ENCODE measurements at regions not wholly inside any gene's neighbourhood (a gene's known extent, or its start where the extent isn't known, plus 50 kb on each side); places are given as distances from the start of the nearest gene placed in this dataset.

GRCh38 chr11:92008249-92008648 is 216.4 kb upstream of the FAT3 start:
- Histone ChIP-seq H3K4me1 (ENCODE audit: control insufficient read depth in 2 of 2, insufficient read depth in 1 of 2, low read depth in 1 of 2, low read length in 2 of 2) (no peaks in the 10 kb centered on the region), H2BK120ac (ENCODE audit: low read depth, low read length) (no peak overlapping the region), H3K27ac (replicated peaks; ENCODE audit: low read length) (no peak overlapping the region), H2AK5ac (ENCODE audit: low read depth, low read length) (no peak overlapping the region), H3K4ac (ENCODE audit: low read length) (no peak overlapping the region), H2AFZ (ENCODE audit: low read length) (no peak overlapping the region), H4K8ac (ENCODE audit: low read depth, low read length) (no peak overlapping the region), H3K79me1 (ENCODE audit: low read depth, low read length) (no peaks in the 10 kb centered on the region), H3K9ac (ENCODE audit: low read depth, low read length, poor library complexity) (no peak overlapping the region), H3K23ac (ENCODE audit: low read depth, low read length, poor library complexity) (no peak overlapping the region), H3K4me3 (ENCODE audit: low read length in 2 of 2) (no peak overlapping the region), H3K14ac (ENCODE audit: low read length) (no peak overlapping the region), H2BK15ac (ENCODE audit: low read length) (no peak overlapping the region), H3K27me3 (ENCODE audit: control insufficient read depth in 3 of 3, insufficient read depth in 3 of 3, low read depth in 1 of 3, low read length in 3 of 3) (no peaks in the 10 kb centered on the region), H2BK12ac (ENCODE audit: low read length) (no peak overlapping the region), H3K9me3 (replicated peaks in 1 of 2; ENCODE audit: control insufficient read depth in 2 of 2, insufficient read depth in 1 of 2, low read depth in 1 of 2, low read length in 2 of 2) (no peaks in the 10 kb centered on the region), H3K4me2 (ENCODE audit: insufficient read depth, low read length, poor library complexity, severe bottlenecking) (no peak overlapping the region), H3K36me3 (replicated peaks in 1 of 2; ENCODE audit: control insufficient read depth in 2 of 2, insufficient read depth in 2 of 2, low read length in 2 of 2) (no peaks in the 10 kb centered on the region), H3K18ac (ENCODE audit: low read length) (no peak overlapping the region), H2BK5ac (ENCODE audit: low read length) (no peak overlapping the region), H4K91ac (ENCODE audit: low read depth, low read length, poor library complexity) (no peak overlapping the region)
- no peak for DNase-seq (ENCODE audit: low spot score)
- WGBS, 2 donors (ENCODE audit: extremely low coverage in 2 of 2, insufficient read length in 2 of 2, insufficient replicate concordance in 1 of 2): no CpG with 5 or more reads among the region's 1 CpG

- no peak overlapping the region for H4K8ac ChIP-seq (ENCODE audit: low read depth, low read length)
- no peak overlapping the region for H2BK12ac ChIP-seq (ENCODE audit: low read length)
- H3K79me1 ChIP-seq (ENCODE audit: low read depth, low read length): no peaks in the 10 kb centered on the region
- H2BK5ac ChIP-seq (ENCODE audit: low read length): no peak overlapping the region
- no peak overlapping the region for H2BK120ac ChIP-seq (ENCODE audit: low read depth, low read length)
- H3K4me3 ChIP-seq (ENCODE audit: low read length in 2 of 2): no peak overlapping the region
- no peak overlapping the region for H3K4ac ChIP-seq (ENCODE audit: low read length)
- H3K4me2 ChIP-seq (ENCODE audit: insufficient read depth, low read length, poor library complexity, severe bottlenecking): no peak overlapping the region
- H3K9me3 ChIP-seq (replicated peaks in 1 of 2; ENCODE audit: control insufficient read depth in 2 of 2, insufficient read depth in 1 of 2, low read depth in 1 of 2, low read length in 2 of 2): no peaks in the 10 kb centered on the region
- no peak overlapping the region for H3K27ac ChIP-seq (replicated peaks; ENCODE audit: low read length)
- H3K14ac ChIP-seq (ENCODE audit: low read length): no peak overlapping the region
- H4K91ac ChIP-seq (ENCODE audit: low read depth, low read length, poor library complexity): no peak overlapping the region
- no peak overlapping the region for H3K18ac ChIP-seq (ENCODE audit: low read length)
- H2AK5ac ChIP-seq (ENCODE audit: low read depth, low read length): no peak overlapping the region
- no peak for DNase-seq (ENCODE audit: low spot score)
- H3K4me1 ChIP-seq (ENCODE audit: control insufficient read depth in 2 of 2, insufficient read depth in 1 of 2, low read depth in 1 of 2, low read length in 2 of 2): no peaks in the 10 kb centered on the region
- no peaks in the 10 kb centered on the region for H3K36me3 ChIP-seq (replicated peaks in 1 of 2; ENCODE audit: control insufficient read depth in 2 of 2, insufficient read depth in 2 of 2, low read length in 2 of 2)
- H3K23ac ChIP-seq (ENCODE audit: low read depth, low read length, poor library complexity): no peak overlapping the region
- H2BK15ac ChIP-seq (ENCODE audit: low read length): no peak overlapping the region
- no peak overlapping the region for H3K9ac ChIP-seq (ENCODE audit: low read depth, low read length, poor library complexity)
- H3K27me3 ChIP-seq (ENCODE audit: control insufficient read depth in 3 of 3, insufficient read depth in 3 of 3, low read depth in 1 of 3, low read length in 3 of 3): no peaks in the 10 kb centered on the region
- H2AFZ ChIP-seq (ENCODE audit: low read length): no peak overlapping the region
Observed at GRCh38 chr11:92002568-92002967, 222.1 kb upstream of the FAT3 start.

GRCh38 chr11:91998481-91998880 is 226.1 kb upstream of the FAT3 start:
- Histone ChIP-seq H4K8ac (ENCODE audit: low read depth, low read length) (no peak overlapping the region), H3K9me3 (replicated peaks in 1 of 2; ENCODE audit: control insufficient read depth in 2 of 2, insufficient read depth in 1 of 2, low read depth in 1 of 2, low read length in 2 of 2) (no peaks in the 10 kb centered on the region), H3K18ac (ENCODE audit: low read length) (no peak overlapping the region), H3K9ac (ENCODE audit: low read depth, low read length, poor library complexity) (no peak overlapping the region), H2BK5ac (ENCODE audit: low read length) (no peak overlapping the region), H3K27me3 (ENCODE audit: control insufficient read depth in 3 of 3, insufficient read depth in 3 of 3, low read depth in 1 of 3, low read length in 3 of 3) (no peaks in the 10 kb centered on the region), H3K36me3 (replicated peaks in 1 of 2; ENCODE audit: control insufficient read depth in 2 of 2, insufficient read depth in 2 of 2, low read length in 2 of 2) (no peaks in the 10 kb centered on the region), H3K4me3 (ENCODE audit: low read length in 2 of 2) (no peak overlapping the region), H3K4ac (ENCODE audit: low read length) (no peak overlapping the region), H3K4me1 (ENCODE audit: control insufficient read depth in 2 of 2, insufficient read depth in 1 of 2, low read depth in 1 of 2, low read length in 2 of 2) (no peaks in the 10 kb centered on the region), H2AFZ (ENCODE audit: low read length) (no peak overlapping the region), H3K79me1 (ENCODE audit: low read depth, low read length) (no peaks in the 10 kb centered on the region), H2BK120ac (ENCODE audit: low read depth, low read length) (no peak overlapping the region), H2BK12ac (ENCODE audit: low read length) (no peak overlapping the region), H3K27ac (replicated peaks; ENCODE audit: low read length) (no peak overlapping the region), H2AK5ac (ENCODE audit: low read depth, low read length) (no peak overlapping the region), H4K91ac (ENCODE audit: low read depth, low read length, poor library complexity) (no peak overlapping the region), H3K14ac (ENCODE audit: low read length) (no peak overlapping the region), H2BK15ac (ENCODE audit: low read length) (no peak overlapping the region), H3K23ac (ENCODE audit: low read depth, low read length, poor library complexity) (no peak overlapping the region), H3K4me2 (ENCODE audit: insufficient read depth, low read length, poor library complexity, severe bottlenecking) (no peak overlapping the region)
- no CpG with 5 or more reads among the region's 2 CpGs for WGBS, 2 donors (ENCODE audit: extremely low coverage in 2 of 2, insufficient read length in 2 of 2, insufficient replicate concordance in 1 of 2)
- DNase-seq (ENCODE audit: low spot score): no peak

GRCh38 chr11:91997226-91997625 is 227.4 kb upstream of the FAT3 start:
- Histone ChIP-seq H3K4me1 (ENCODE audit: control insufficient read depth in 2 of 2, insufficient read depth in 1 of 2, low read depth in 1 of 2, low read length in 2 of 2) (no peaks in the 10 kb centered on the region), H2BK120ac (ENCODE audit: low read depth, low read length) (no peak overlapping the region), H3K9me3 (replicated peaks in 1 of 2; ENCODE audit: control insufficient read depth in 2 of 2, insufficient read depth in 1 of 2, low read depth in 1 of 2, low read length in 2 of 2) (no peaks in the 10 kb centered on the region), H2BK5ac (ENCODE audit: low read length) (no peak overlapping the region), H2AK5ac (ENCODE audit: low read depth, low read length) (no peak overlapping the region), H2BK12ac (ENCODE audit: low read length) (no peak overlapping the region), H3K4me2 (ENCODE audit: insufficient read depth, low read length, poor library complexity, severe bottlenecking) (no peak overlapping the region), H3K23ac (ENCODE audit: low read depth, low read length, poor library complexity) (no peak overlapping the region), H2BK15ac (ENCODE audit: low read length) (no peak overlapping the region), H3K9ac (ENCODE audit: low read depth, low read length, poor library complexity) (no peak overlapping the region), H3K18ac (ENCODE audit: low read length) (no peak overlapping the region), H3K36me3 (replicated peaks in 1 of 2; ENCODE audit: control insufficient read depth in 2 of 2, insufficient read depth in 2 of 2, low read length in 2 of 2) (no peaks in the 10 kb centered on the region), H3K14ac (ENCODE audit: low read length) (no peak overlapping the region), H2AFZ (ENCODE audit: low read length) (no peak overlapping the region), H4K8ac (ENCODE audit: low read depth, low read length) (no peak overlapping the region), H3K4ac (ENCODE audit: low read length) (no peak overlapping the region), H3K4me3 (ENCODE audit: low read length in 2 of 2) (no peak overlapping the region), H3K27me3 (ENCODE audit: control insufficient read depth in 3 of 3, insufficient read depth in 3 of 3, low read depth in 1 of 3, low read length in 3 of 3) (no peaks in the 10 kb centered on the region), H3K27ac (replicated peaks; ENCODE audit: low read length) (no peak overlapping the region), H3K79me1 (ENCODE audit: low read depth, low read length) (no peaks in the 10 kb centered on the region), H4K91ac (ENCODE audit: low read depth, low read length, poor library complexity) (no peak overlapping the region)
- no peak for DNase-seq (ENCODE audit: low spot score)
- WGBS, 2 donors (ENCODE audit: extremely low coverage in 2 of 2, insufficient read length in 2 of 2, insufficient replicate concordance in 1 of 2): no CpG with 5 or more reads among the region's 6 CpGs
